Cardiac muscle cell (in vitro differentiated cells and primary cell): ENCODE measurements at regions not wholly inside any gene's neighbourhood (a gene's known extent, or its start where the extent isn't known, plus 50 kb on each side); places are given as distances from the start of the nearest gene placed in this dataset.

ENCODE experiments used
- DNase-seq, 2 donors: peaks; one replicate each; pipeline versions ENCODE4 v3.0.0 to v3.0.0-alpha.2; 2010 to 2017; ENCODE audit warnings: low read depth in 1 of 2, low spot score in 1 of 2
- H3K27ac ChIP-seq: fragments of 200-600 bp; sonication (generic); 2 replicates; pipeline ENCODE4 v1.5.1; 2016
- H3K27me3 ChIP-seq: fragments of 200-600 bp; sonication (generic); 2 replicates; pipeline ENCODE4 v1.6.0; 2016; ENCODE audit warnings: control low read depth
- H3K36me3 ChIP-seq: fragments of 200-600 bp; sonication (generic); 2 replicates; pipeline ENCODE4 v1.5.1; 2016; ENCODE audit warnings: control low read depth
- H3K4me1 ChIP-seq: fragments of 200-600 bp; sonication (generic); 2 replicates; pipeline ENCODE4 v1.8.1; 2017; ENCODE audit warnings: low read depth, mild to moderate bottlenecking, mixed run types
- H3K4me3 ChIP-seq: fragments of 200-600 bp; sonication (generic); 2 replicates; pipeline ENCODE4 v1.5.1; 2016; ENCODE audit warnings: mild to moderate bottlenecking
- H3K9me3 ChIP-seq: fragments of 200-600 bp; sonication (generic); 2 replicates; pipeline ENCODE4 v1.5.1; 2017; ENCODE audit warnings: low read depth, mild to moderate bottlenecking, control low read depth
- CTCF ChIP-seq: IDR thresholded peaks from 2 replicates; pipeline ENCODE4 v1.5.1; 2012; ENCODE audit warnings: low read depth, mild to moderate bottlenecking, low read length

GRCh38 chr20:19929481-19930145, 87.5 kb upstream of the NAA20 start:
- DNase-seq = peak in 1 of 2 donors; percentile 37
- Histone ChIP-seq H3K4me1 (peaks cover 27% of the 10 kb centered on the region), H3K36me3 (no peaks in the 10 kb centered on the region), H3K27me3 (no peaks in the 10 kb centered on the region), H3K27ac (peak overlapping the region; percentile 33), H3K9me3 (no peaks in the 10 kb centered on the region), H3K4me3 (no peak overlapping the region)
- no peak for TF ChIP-seq CTCF

- no peak for DNase-seq
- no peak overlapping the region for H3K4me3 ChIP-seq
- H3K4me1 ChIP-seq = peaks cover 33% of the 10 kb centered on the region
- no peaks in the 10 kb centered on the region for H3K27me3 ChIP-seq
- H3K9me3 ChIP-seq = no peaks in the 10 kb centered on the region
- TF ChIP-seq CTCF = no peak
- no peak overlapping the region for H3K27ac ChIP-seq
- no peaks in the 10 kb centered on the region for H3K36me3 ChIP-seq
These were observed 86.7 kb upstream of the NAA20 start for GRCh38 chr20:19930426-19930825.

GRCh38 chr20:19932170-19932667, 84.9 kb upstream of the NAA20 start:
- peaks cover 27% of the 10 kb centered on the region for H3K4me1 ChIP-seq
- peak; percentile 3 for TF ChIP-seq CTCF
- no peaks in the 10 kb centered on the region for H3K27me3 ChIP-seq
- H3K4me3 ChIP-seq = no peak overlapping the region
- peak in 1 of 2 donors; percentile 96 for DNase-seq
- H3K36me3 ChIP-seq = no peaks in the 10 kb centered on the region
- no peak overlapping the region for H3K27ac ChIP-seq
- no peaks in the 10 kb centered on the region for H3K9me3 ChIP-seq

- no peak overlapping the region for H3K4me3 ChIP-seq
- no peaks in the 10 kb centered on the region for H3K9me3 ChIP-seq
- peaks cover 26% of the 10 kb centered on the region for H3K4me1 ChIP-seq
- H3K36me3 ChIP-seq = no peaks in the 10 kb centered on the region
- DNase-seq = no peak
- peak overlapping the region; percentile 77 for H3K27ac ChIP-seq
- TF ChIP-seq CTCF = no peak
- no peaks in the 10 kb centered on the region for H3K27me3 ChIP-seq
These were observed 82.2 kb upstream of the NAA20 start for GRCh38 chr20:19934792-19935491.

GRCh38 chr20:19935842-19936241, 81.3 kb upstream of the NAA20 start:
- Histone ChIP-seq H3K36me3 (no peaks in the 10 kb centered on the region), H3K9me3 (no peaks in the 10 kb centered on the region), H3K27ac (peak overlapping the region; percentile 77), H3K4me1 (peaks cover 26% of the 10 kb centered on the region), H3K4me3 (no peak overlapping the region), H3K27me3 (no peaks in the 10 kb centered on the region)
- TF ChIP-seq CTCF = no peak
- no peak for DNase-seq
